Neural cell (in vitro differentiated cells): ENCODE measurements at regions not wholly inside any gene's neighbourhood (a gene's known extent, or its start where the extent isn't known, plus 50 kb on each side); places are given as distances from the start of the nearest gene placed in this dataset.

ENCODE experiments used
- H2AFZ ChIP-seq: fragments of 200-600, 300-800 bp; sonication (generic), shearing (Covaris generic); 2 replicates; pipeline ENCODE4 v1.6.0; 2014; ENCODE audit warnings: low read depth, mild to moderate bottlenecking, antibody characterized with exemption, low read length, moderate library complexity
- H3F3A ChIP-seq: fragments of 200-600 bp; shearing (Covaris generic); 2 replicates; pipeline ENCODE4 v1.6.1; 2016; ENCODE audit warnings: mild to moderate bottlenecking, moderate library complexity, mixed read lengths, antibody characterized with exemption, low read length; ENCODE audit not compliant: insufficient read depth, poor library complexity, severe bottlenecking
- H3K27ac ChIP-seq: fragments of 200-600, 300-800 bp; sonication (generic), shearing (Covaris generic); 2 replicates; pipeline ENCODE4 v1.5.1; 2014; ENCODE audit warnings: mild to moderate bottlenecking, low read length, moderate library complexity
- H3K27me3 ChIP-seq: fragments of 300-800, 200-600 bp; sonication (generic), shearing (Covaris generic); 2 replicates; pipeline ENCODE4 v1.6.0; 2014; ENCODE audit warnings: mild to moderate bottlenecking, low read depth, low read length, moderate library complexity; ENCODE audit not compliant: insufficient read depth
- H3K36me3 ChIP-seq: fragments of 300-800, 200-600 bp; sonication (generic), shearing (Covaris generic); 2 replicates; pipeline ENCODE4 v1.5.1; 2014; ENCODE audit warnings: mild to moderate bottlenecking, antibody characterized with exemption, low read length, moderate library complexity; ENCODE audit not compliant: insufficient read depth
- H3K4me2 ChIP-seq: fragments of 300-800, 200-600 bp; sonication (generic), shearing (Covaris generic); 2 replicates; pipeline ENCODE4 v1.6.0; 2014; ENCODE audit warnings: mild to moderate bottlenecking, low read length
- H3K4me3 ChIP-seq: fragments of 300-800, 200-600 bp; sonication (generic), shearing (Covaris generic); 2 replicates; pipeline ENCODE4 v1.5.1; 2014; ENCODE audit warnings: mild to moderate bottlenecking, low read length, moderate library complexity
- H3K79me2 ChIP-seq: fragments of 200-600 bp; shearing (Covaris generic); replicated peaks from 2 replicates; pipeline ENCODE4 v1.6.0; 2014; ENCODE audit warnings: mild to moderate bottlenecking, low read length, moderate library complexity; ENCODE audit not compliant: insufficient read depth
- H3K9ac ChIP-seq: fragments of 300-800, 200-600 bp; sonication (generic), shearing (Covaris generic); 2 replicates; pipeline ENCODE4 v1.6.1; 2016; ENCODE audit warnings: mild to moderate bottlenecking, low read length, mixed read lengths
- H3K9me2 ChIP-seq: fragments of 200-600 bp; shearing (Covaris generic); 2 replicates; pipeline ENCODE4 v1.6.1; 2016; ENCODE audit warnings: mild to moderate bottlenecking, low read length, mixed read lengths; ENCODE audit not compliant: insufficient read depth
- H3K9me3 ChIP-seq: fragments of 200-600, 300-800 bp; sonication (generic), shearing (Covaris generic); 2 replicates; pipeline ENCODE4 v1.6.1; 2016; ENCODE audit warnings: mild to moderate bottlenecking, mixed run types, low read length, moderate library complexity, mixed read lengths
- H4K20me1 ChIP-seq: fragments of 200-600 bp; shearing (Covaris generic); 2 replicates; pipeline ENCODE4 v1.6.1; 2016; ENCODE audit warnings: mild to moderate bottlenecking, mixed run types; ENCODE audit not compliant: insufficient read depth
- EP300 ChIP-seq: fragments of 450-650 bp; conservative IDR thresholded peaks from 2 replicates; pipeline ENCODE4 v1.6.1; 2014; ENCODE audit warnings: antibody characterized with exemption, mild to moderate bottlenecking, moderate library complexity; ENCODE audit not compliant: poor library complexity, severe bottlenecking
- EZH2 ChIP-seq: fragments of 200-600, 300-800 bp; shearing (Covaris generic), sonication (generic); IDR thresholded peaks from 2 replicates; pipeline ENCODE4 v1.6.1; 2014; ENCODE audit warnings: antibody characterized with exemption, low read length, borderline replicate concordance, mild to moderate bottlenecking; ENCODE audit not compliant: insufficient read depth, poor library complexity, severe bottlenecking
- MXI1 ChIP-seq: fragments of 450-650 bp; conservative IDR thresholded peaks from 2 replicates; pipeline ENCODE4 v1.6.1; 2014; ENCODE audit warnings: antibody characterized with exemption, mild to moderate bottlenecking; ENCODE audit not compliant: poor library complexity, severe bottlenecking
- POLR2AphosphoS5 ChIP-seq: IDR thresholded peaks from 2 replicates; pipeline ENCODE4 v1.6.1; 2012
- RAD21 ChIP-seq: fragments of 450-650 bp; conservative IDR thresholded peaks from 2 replicates; pipeline ENCODE4 v1.6.1; 2014; ENCODE audit warnings: antibody characterized with exemption, mild to moderate bottlenecking, moderate library complexity
- REST ChIP-seq: IDR thresholded peaks from 2 replicates; pipeline ENCODE4 v1.6.1; 2012; ENCODE audit warnings: borderline replicate concordance
- SMC3 ChIP-seq: fragments of 450-650 bp; conservative IDR thresholded peaks from 2 replicates; pipeline ENCODE4 v1.6.1; 2014; ENCODE audit warnings: antibody characterized with exemption, mild to moderate bottlenecking, moderate library complexity; ENCODE audit not compliant: poor library complexity
- TAF1 ChIP-seq: IDR thresholded peaks from 2 replicates; pipeline ENCODE4 v1.6.1; 2012; ENCODE audit warnings: low read depth
- TF ChIP-seq, protein P1 (sequence below): fragments of 450-650 bp; IDR thresholded peaks from 2 replicates; pipeline ENCODE4 v1.5.1; 2014; ENCODE audit warnings: antibody characterized with exemption, mild to moderate bottlenecking, moderate library complexity; ENCODE audit not compliant: poor library complexity, severe bottlenecking

DNA sequence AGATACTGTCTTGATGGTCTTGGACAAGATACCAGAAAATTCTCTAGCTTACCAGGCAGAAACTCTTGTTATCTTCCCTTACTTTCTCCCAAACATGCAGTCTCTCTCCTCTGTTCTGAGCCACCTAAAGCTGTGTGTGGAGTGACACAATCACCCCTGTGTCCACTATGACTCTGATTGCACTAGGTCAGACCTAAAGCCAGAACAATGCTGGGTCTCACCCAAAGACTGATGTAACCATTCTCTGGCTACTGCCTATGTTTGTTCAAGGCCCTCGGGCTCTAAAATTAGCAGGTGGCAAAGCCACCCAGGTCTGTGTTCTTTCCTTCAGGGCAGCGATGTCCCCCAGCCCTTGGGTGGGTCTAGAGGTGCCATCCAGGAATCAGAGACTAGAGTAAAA is 200.5 kb downstream of the KCNA4 start:
- TF ChIP-seq SMC3 = no peak
- TF ChIP-seq POLR2AphosphoS5 = no peak
- no peak for TF ChIP-seq REST
- TF ChIP-seq EZH2 = no peak
- TF ChIP-seq TAF1 = no peak
- no peak for TF ChIP-seq RAD21
- TF ChIP-seq EP300 = no peak
- no peak for TF ChIP-seq MXI1
- TF ChIP-seq, protein P1, sequence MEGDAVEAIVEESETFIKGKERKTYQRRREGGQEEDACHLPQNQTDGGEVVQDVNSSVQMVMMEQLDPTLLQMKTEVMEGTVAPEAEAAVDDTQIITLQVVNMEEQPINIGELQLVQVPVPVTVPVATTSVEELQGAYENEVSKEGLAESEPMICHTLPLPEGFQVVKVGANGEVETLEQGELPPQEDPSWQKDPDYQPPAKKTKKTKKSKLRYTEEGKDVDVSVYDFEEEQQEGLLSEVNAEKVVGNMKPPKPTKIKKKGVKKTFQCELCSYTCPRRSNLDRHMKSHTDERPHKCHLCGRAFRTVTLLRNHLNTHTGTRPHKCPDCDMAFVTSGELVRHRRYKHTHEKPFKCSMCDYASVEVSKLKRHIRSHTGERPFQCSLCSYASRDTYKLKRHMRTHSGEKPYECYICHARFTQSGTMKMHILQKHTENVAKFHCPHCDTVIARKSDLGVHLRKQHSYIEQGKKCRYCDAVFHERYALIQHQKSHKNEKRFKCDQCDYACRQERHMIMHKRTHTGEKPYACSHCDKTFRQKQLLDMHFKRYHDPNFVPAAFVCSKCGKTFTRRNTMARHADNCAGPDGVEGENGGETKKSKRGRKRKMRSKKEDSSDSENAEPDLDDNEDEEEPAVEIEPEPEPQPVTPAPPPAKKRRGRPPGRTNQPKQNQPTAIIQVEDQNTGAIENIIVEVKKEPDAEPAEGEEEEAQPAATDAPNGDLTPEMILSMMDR = no peak
- no peaks in the 10 kb centered on the region for H3K79me2 ChIP-seq

GRCh38 chr11:29809121-29809520 is 207.7 kb downstream of the KCNA4 start:
- Histone ChIP-seq H4K20me1 (no peaks in the 10 kb centered on the region), H3K36me3 (no peaks in the 10 kb centered on the region), H3K4me3 (no peak overlapping the region), H3K27me3 (no peaks in the 10 kb centered on the region), H3K27ac (no peak overlapping the region), H3K79me2 (no peaks in the 10 kb centered on the region), H3K9me3 (no peaks in the 10 kb centered on the region), H3K4me2 (no peak overlapping the region), H3K9me2 (no peaks in the 10 kb centered on the region), H3F3A (no peaks in the 10 kb centered on the region), H2AFZ (no peak overlapping the region), H3K9ac (no peak overlapping the region)
- TF ChIP-seq POLR2AphosphoS5 = no peak
- no peak for TF ChIP-seq MXI1
- TF ChIP-seq TAF1 = no peak
- TF ChIP-seq SMC3 = no peak
- no peak for TF ChIP-seq EZH2
- no peak for TF ChIP-seq EP300
- TF ChIP-seq, protein P1 = no peak
- TF ChIP-seq REST = no peak
- no peak for TF ChIP-seq RAD21

More for the DNA sequence above, 200.5 kb downstream of the KCNA4 start:
- Histone ChIP-seq H3K36me3 (no peaks in the 10 kb centered on the region), H3F3A (no peaks in the 10 kb centered on the region), H3K27me3 (no peaks in the 10 kb centered on the region), H3K27ac (no peak overlapping the region), H3K4me2 (no peak overlapping the region), H4K20me1 (no peaks in the 10 kb centered on the region), H3K9me3 (no peaks in the 10 kb centered on the region), H3K9ac (no peak overlapping the region), H2AFZ (no peak overlapping the region), H3K4me3 (no peak overlapping the region), H3K9me2 (no peaks in the 10 kb centered on the region)
